Inferior parietal cortex (tissue), 1 donor: ENCODE measurements at regions not wholly inside any gene's neighbourhood (a gene's known extent, or its start where the extent isn't known, plus 50 kb on each side); places are given as distances from the start of the nearest gene placed in this dataset.
"Not testable (repeated sequence)": the region's sequence is repeated elsewhere in the genome, so short reads cannot be mapped to it uniquely, and the experiment has no call there.

Source experiments
- DNase-seq: peaks from one replicate; pipeline ENCODE4 v3.0.0-alpha.2; 2016; ENCODE audit errors: extremely low spot score

GRCh38 chr18:73101977-73102376 lies 234.2 kb upstream of the NETO1 start:
- no peak for DNase-seq

DNA sequence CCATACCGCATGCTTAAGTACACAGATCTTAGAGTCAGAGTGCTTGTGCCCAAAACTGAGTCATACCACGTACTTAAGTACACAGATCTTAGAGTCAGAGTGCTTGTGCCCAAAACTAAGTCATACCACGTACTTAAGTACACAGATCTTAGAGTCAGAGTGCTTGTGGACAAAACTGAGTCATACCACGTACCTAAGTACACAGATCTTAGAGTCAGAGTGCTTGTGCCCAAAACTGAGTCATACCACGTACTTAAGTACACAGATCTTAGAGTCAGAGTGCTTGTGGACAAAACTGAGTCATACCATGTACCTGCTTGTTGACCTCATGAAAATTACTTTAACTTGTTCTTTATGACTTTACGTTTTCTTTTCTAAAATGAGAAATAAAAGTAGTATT lies 233.7 kb upstream of the NETO1 start:
- not testable (repeated sequence) for DNase-seq

DNA sequence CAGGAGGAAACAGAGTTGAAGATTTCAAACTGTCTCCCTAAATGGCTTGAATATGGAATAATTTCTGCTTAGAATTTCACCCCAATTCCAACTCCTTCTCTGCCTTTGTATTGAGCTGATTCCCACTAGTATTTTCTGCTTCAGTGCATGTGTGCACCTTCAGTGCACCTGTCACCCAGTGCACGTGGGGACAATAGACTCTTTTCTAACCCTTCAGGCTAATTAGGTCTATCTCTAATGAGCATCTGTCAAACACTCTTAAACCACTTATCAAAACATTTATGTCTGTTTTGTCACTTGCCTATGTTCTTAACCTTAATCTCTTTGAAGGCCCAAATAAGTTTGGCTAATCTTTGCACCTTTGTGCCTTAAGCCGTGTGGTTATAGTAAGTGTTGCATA lies 232.0 kb upstream of the NETO1 start:
- DNase-seq = no peak

DNA sequence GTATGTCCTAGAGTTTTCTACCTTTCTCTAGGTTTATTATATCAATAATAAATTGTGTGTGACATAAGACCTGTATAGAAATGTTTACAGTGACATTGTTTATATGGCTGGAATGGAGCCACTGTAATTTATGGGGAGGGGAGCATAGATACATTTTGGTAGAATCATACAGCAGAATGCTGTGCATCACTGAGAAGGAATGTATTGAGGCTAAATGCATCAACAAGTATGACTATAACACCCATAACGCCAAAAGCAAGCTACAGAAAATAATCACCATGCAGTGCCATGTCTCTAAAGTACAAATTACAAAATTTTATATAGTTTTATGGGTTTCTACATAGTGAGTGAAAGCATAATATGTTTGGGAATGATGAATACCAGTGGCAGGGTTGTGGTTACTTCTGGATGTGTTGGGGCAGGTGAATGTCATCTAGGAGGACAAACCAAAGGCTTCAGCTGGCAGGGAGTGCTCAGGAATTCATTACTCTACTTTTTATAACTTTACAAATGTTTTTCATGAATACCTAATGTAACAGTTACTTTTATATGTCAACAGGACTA lies 226.0 kb upstream of the NETO1 start:
- no peak for DNase-seq

- no peak for DNase-seq
These were observed 220.7 kb upstream of the NETO1 start for GRCh38 chr18:73088445-73088844.

DNA sequence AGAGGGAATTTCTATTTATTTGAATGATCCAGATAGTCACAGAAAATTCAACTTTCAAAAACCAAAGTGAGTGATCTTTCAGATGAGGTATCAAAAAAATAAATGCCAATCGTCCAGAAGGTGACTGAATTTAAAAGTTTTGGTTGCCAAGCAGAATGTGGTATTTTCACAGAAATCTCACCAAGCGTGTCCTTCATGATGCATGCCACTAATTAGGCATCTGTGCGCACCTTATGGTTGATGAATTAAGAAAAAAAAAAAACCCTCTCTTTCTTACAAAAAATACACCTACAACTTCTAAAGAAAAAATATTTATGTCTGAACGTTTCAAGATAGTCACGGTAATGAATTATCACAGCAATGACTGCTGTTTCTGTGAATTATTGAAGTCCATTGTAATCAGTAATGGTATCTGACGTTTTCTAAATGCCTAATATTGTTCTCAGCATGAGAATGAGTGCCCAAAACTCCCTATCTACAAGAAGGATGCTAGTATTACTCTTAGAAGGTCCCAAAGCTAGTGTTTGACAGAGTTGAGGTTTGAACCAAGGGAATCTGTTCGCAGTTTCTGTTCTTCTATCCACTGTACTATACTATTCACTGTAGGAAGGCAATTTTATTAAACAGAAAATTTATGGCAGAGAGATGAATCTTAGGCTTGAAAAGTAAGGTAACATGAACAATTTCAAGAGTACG lies 219.6 kb upstream of the NETO1 start:
- no peak for DNase-seq

DNA sequence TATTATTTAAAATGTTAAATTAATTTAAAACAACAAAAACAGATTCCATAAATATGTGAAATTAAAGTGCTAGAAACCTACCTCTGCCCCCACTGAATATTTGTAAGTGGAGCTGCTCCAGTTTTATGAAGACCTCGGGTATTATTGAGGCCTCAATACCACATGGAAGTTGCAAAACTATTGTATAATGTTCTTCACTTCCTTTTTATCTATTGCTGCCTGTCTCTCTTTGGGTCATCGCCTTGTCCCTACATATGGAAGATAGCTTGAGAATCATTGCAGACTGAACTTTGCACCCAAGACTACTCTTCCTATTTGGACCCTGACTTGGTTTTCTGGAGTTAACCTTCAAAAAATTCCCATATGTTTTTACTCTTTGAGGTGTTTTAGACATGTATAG lies 212.1 kb upstream of the NETO1 start:
- DNase-seq = no peak

DNA sequence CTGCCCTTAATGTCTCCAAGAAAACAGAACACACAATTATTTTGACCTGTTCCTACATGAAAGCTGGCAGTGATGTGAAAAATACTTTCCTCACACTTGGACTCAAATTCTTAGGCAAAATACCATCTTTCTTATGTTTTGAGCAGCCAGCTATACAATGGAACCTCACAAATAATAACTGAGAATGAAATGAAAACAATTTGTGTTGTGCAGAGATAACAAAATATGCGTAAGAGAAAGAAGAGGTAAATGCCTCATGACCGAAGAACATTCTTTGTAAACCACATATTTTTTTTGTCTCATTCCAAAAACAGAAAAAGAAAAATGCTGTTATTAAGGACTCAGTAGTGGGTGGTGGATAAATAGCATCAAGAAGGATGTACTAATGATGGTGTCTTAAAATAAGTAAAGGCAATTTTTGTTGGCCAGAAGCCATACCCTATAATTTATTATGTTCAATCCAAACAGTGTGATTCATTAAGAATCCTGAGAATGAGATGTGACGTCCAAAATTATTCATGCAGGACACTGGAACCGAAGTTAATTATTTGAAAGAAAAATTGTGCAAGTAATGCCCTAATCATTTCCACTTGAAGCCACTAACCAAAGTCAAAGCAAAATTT lies 193.0 kb upstream of the NETO1 start:
- no peak for DNase-seq

GRCh38 chr18:73059280-73059679 lies 191.5 kb upstream of the NETO1 start:
- no peak for DNase-seq

- DNase-seq = no peak
These were observed 179.9 kb upstream of the NETO1 start for GRCh38 chr18:73047688-73048087.

DNA sequence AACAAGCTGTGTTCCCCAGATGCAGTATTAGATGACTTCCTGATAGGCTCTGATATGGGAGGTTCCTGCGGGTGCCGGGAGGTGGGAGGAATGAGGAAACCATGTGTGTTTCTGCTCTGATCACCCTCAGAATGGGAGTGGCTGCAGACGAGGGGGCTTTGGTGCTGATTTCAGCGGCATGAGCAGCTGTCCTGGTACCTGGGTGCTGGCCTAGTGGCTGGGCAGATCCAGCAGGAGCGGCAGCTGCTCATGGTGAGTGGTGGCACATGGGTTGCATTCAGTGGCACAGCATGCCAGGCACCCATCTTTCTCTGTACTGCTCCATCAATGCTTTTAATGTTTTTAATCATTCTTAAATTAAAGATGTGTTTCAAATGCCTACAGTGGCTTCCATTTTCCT lies 177.2 kb upstream of the NETO1 start:
- DNase-seq = no peak

GRCh38 chr18:73043611-73044010 lies 175.8 kb upstream of the NETO1 start:
- DNase-seq = no peak

DNA sequence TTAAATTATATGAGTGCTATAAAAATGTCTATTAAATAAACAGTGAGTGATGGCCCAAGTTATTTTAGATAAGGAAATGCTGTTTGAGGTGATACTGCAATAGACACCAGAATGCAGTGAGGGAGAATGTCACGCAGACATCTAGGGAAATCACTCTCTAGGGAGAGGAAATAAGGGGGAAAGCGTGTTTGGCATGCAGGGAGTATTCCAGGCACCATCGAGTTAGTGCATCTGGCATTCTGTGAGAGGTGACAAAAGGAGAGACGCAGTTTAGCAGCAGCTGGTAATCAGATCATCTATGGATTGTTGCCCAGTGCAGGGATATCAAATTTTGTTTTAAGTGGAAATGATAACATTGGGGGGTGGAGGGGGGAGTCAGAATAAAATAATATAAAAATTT lies 175.4 kb upstream of the NETO1 start:
- DNase-seq = no peak

- DNase-seq = no peak
These were observed 172.5 kb upstream of the NETO1 start for GRCh38 chr18:73040247-73040646.

DNA sequence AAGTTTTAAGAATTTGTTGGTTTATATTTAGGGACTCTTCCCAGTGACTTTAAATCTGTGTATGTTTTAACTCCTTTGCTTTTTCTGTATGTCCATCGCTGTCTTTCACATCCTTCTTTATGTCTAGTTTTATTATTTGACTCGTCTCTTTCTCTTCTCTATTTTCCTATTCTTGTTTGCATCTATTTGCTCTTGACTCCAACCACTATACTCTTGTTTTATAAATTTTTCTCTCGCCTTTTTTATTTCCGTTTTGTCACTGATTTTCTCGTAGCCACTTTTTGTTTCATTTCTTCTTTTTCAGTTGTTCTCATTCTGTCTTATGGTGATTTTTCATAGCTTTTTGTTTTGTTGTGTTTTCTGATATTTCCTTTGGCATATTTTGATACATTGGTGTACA lies 170.5 kb upstream of the NETO1 start:
- no peak for DNase-seq

DNA sequence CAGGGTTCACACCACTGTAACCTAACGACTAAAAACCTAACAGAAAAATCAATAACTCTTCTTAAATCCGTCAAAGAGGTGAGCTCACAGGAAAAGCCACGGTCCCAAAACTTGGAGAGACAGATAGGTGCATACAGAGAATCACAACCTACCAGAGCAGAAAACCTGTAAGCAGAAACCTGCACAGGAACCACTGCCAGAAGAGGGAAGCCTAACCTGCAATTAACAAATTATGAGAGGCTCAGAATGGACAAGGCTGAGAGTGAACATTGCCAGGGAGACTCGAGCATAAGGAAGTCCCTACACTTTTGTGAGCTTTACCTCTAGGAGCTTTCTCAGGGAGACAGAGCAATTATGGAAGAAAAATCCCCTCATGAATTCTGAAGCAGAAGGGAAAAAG lies 156.2 kb upstream of the NETO1 start:
- no peak for DNase-seq

GRCh38 chr18:73009691-73010090 lies 141.9 kb upstream of the NETO1 start:
- no peak for DNase-seq

DNA sequence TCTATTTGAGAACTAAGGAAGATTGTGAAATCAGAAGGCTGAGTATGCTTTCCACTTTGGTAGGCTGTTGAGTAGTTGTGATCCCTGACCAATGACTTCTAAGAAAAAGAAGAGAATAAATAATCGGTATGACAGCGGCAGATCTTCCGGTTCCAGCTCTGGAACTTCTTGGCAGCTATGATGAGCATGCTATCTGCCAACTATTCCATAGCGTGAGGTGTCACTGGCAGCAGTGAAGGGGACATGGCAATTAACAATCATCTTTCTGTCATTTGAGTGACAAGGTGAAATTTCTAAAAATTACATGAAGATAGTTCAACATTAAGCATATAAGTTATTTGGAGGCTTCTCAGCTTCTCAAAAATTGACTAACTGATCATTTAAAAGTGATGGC lies 140.1 kb upstream of the NETO1 start:
- DNase-seq = no peak

- no peak for DNase-seq
These were observed 139.6 kb upstream of the NETO1 start for GRCh38 chr18:73007195-73007914.

- DNase-seq = no peak
These were observed 138.5 kb upstream of the NETO1 start for GRCh38 chr18:73006331-73006730.

DNA sequence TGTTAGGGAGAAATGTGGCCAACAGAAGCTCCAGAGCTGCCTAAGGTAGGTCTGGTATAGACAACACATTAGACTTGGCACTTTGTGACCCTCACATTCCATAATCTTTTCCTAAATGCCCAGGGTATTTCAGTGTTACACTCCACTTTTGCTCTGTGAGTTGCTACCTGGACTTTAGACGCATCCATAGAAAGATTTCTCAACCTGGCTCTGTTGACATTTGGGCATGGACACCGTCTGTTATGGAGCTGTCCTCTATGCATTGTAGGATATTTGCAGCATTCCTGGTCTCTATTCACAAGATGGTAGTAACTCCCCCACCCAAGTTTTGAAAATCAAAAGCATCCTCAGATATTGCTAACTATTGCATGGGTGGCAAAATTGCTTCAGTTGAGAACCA lies 136.5 kb upstream of the NETO1 start:
- no peak for DNase-seq

DNA sequence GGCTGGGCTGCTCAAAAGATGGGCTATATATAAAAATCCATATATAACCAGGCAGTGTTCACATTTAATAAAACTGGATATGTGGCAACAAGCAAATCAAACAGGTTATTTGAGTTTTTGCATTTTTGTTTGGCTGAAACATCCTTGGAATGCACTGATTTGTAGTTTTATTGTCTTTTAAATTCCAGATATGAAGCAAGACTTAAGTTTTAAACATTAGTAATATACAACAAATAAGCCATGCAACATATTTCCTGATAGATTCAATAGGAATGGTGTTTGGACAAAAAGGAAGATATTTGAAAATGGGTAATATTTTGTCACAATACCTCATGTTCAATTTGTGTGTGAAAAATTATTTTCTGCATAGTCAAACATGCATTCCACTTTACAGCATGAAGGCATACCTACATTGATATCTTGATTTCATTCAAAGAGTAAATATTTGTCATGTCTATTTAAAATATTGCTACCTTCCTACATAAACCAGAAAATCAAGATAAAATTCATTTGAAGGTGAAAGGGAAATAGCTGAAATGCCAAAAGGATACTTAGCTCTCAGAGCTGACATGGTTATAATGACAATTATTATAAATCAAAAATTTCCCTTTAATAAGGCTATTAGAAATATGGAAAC lies 132.3 kb upstream of the NETO1 start:
- DNase-seq = no peak
